SK-N-SH (cell line): ENCODE measurements at regions not wholly inside any gene's neighbourhood (a gene's known extent, or its start where the extent isn't known, plus 50 kb on each side); places are given as distances from the start of the nearest gene placed in this dataset.

Experiments used
- CTCF ChIA-PET: fragments of 300-600, 350-600 bp; formaldehyde crosslinking; extraction: SDS; loops from one replicate; lab custom pipeline; 2021; lab: Yijun Ruan, JAX
- POLR2A ChIA-PET: fragments of 350-600 bp; sonication (Branson Sonifier 250); formaldehyde crosslinking; extraction: SDS; loops from one replicate; lab custom pipeline; 2020; ENCODE audit warnings: antibody characterized with exemption, inconsistent platforms; lab: Yijun Ruan, JAX
- DNase-seq: peaks from one replicate; pipeline ENCODE4 v3.0.0; 2012
- H2AFZ ChIP-seq: fragments of 200-600 bp; sonication (generic); 2 replicates; pipeline ENCODE4 v1.8.1; 2016; ENCODE audit warnings: antibody characterized with exemption, mild to moderate bottlenecking, low read depth
- H3F3A ChIP-seq: fragments of 200-600 bp; sonication (generic); replicated peaks from 2 replicates; pipeline ENCODE3; 2016; ENCODE audit warnings: antibody characterized with exemption, mild to moderate bottlenecking; ENCODE audit not compliant: insufficient read depth
- H3K27ac ChIP-seq, 2 experiments: fragments of 200-500 bp in 1 of 2; fragments of 200-600 bp in 1 of 2; sonication (Bioruptor generic) in 1 of 2; sonication (generic), shearing (Covaris generic) in 1 of 2; 2 replicates each; pipeline versions ENCODE4 v1.5.1 to v1.6.1; 2014 to 2016; ENCODE audit warnings: low read depth in 2 of 2, inconsistent platforms in 1 of 2, low read length in 1 of 2, mild to moderate bottlenecking in 1 of 2, mixed read lengths in 1 of 2
- H3K27me3 ChIP-seq: fragments of 200-600 bp; sonication (generic), shearing (Covaris generic); 2 replicates; pipeline ENCODE4 v1.6.1; 2016; ENCODE audit warnings: mixed run types; ENCODE audit not compliant: insufficient read depth
- H3K36me3 ChIP-seq, 2 experiments: fragments of 200-500 bp in 1 of 2; fragments of 200-600 bp in 1 of 2; sonication (Bioruptor generic) in 1 of 2; sonication (generic) in 1 of 2; replicated peaks in 1 of 2; 2 replicates each; pipeline versions ENCODE3 to v1.5.1; 2014 to 2016; ENCODE audit warnings: low read length in 1 of 2, mild to moderate bottlenecking in 1 of 2; ENCODE audit not compliant: insufficient read depth in 2 of 2, control insufficient read depth in 1 of 2
- H3K4me1 ChIP-seq, 2 experiments: fragments of 200-500 bp in 1 of 2; fragments of 200-600 bp in 1 of 2; sonication (Bioruptor generic) in 1 of 2; sonication (generic), shearing (Covaris generic) in 1 of 2; 2 replicates each; pipeline versions ENCODE4 v1.5.1 to v1.6.1; 2014 to 2016; ENCODE audit warnings: low read depth in 1 of 2, low read length in 1 of 2, mixed run types in 1 of 2; ENCODE audit not compliant: insufficient read depth in 2 of 2, control insufficient read depth in 1 of 2
- H3K4me2 ChIP-seq: fragments of 200-600 bp; sonication (generic), shearing (Covaris generic); 2 replicates; pipeline ENCODE4 v1.6.1; 2017; ENCODE audit warnings: mixed run types
- H3K4me3 ChIP-seq, 2 experiments: fragments of 200-500 bp in 1 of 2; fragments of 200-600 bp in 1 of 2; sonication (Bioruptor generic) in 1 of 2; sonication (generic), shearing (Covaris generic) in 1 of 2; 2 replicates each; pipeline versions ENCODE4 v1.5.1 to v1.8.1; 2014 to 2016; ENCODE audit warnings: low read depth in 2 of 2, inconsistent platforms in 1 of 2, low read length in 1 of 2, mild to moderate bottlenecking in 1 of 2, mixed read lengths in 1 of 2, moderate library complexity in 1 of 2
- H3K79me2 ChIP-seq: fragments of 200-600 bp; sonication (generic); 2 replicates; pipeline ENCODE4 v1.8.1; 2017; ENCODE audit warnings: mild to moderate bottlenecking; ENCODE audit not compliant: insufficient read depth
- H3K9ac ChIP-seq: fragments of 200-600 bp; sonication (generic); 2 replicates; pipeline ENCODE4 v1.6.1; 2017; ENCODE audit warnings: mixed run types
- H3K9me2 ChIP-seq: fragments of 200-600 bp; sonication (generic); 2 replicates; pipeline ENCODE4 v1.6.1; 2017; ENCODE audit warnings: mixed run types
- H3K9me3 ChIP-seq: fragments of 200-600 bp; sonication (generic); 2 replicates; pipeline ENCODE4 v1.6.1; 2017; ENCODE audit warnings: mixed run types, mild to moderate bottlenecking, moderate library complexity
- H4K20me1 ChIP-seq: fragments of 200-600 bp; sonication (generic); 2 replicates; pipeline ENCODE4 v1.6.1; 2017; ENCODE audit warnings: mild to moderate bottlenecking, mixed run types; ENCODE audit not compliant: insufficient read depth
- EP300 ChIP-seq, 2 experiments: IDR thresholded peaks; 2 replicates each; pipeline versions ENCODE4 v1.4.0 to v1.6.1; 2012; ENCODE audit warnings: borderline replicate concordance in 1 of 2, low read depth in 1 of 2, low read length in 1 of 2
- FOSL2 ChIP-seq: IDR thresholded peaks from 2 replicates; pipeline ENCODE4 v1.4.0; 2012; ENCODE audit warnings: low read depth, mild to moderate bottlenecking, moderate library complexity, borderline replicate concordance
- FOXM1 ChIP-seq: IDR thresholded peaks from 2 replicates; pipeline ENCODE4 v1.4.0; 2012; ENCODE audit warnings: low read depth, mild to moderate bottlenecking
- GABPA ChIP-seq: IDR thresholded peaks from 2 replicates; pipeline ENCODE4 v1.4.0; 2012; ENCODE audit warnings: low read depth, mild to moderate bottlenecking
- GATA2 ChIP-seq: sonication (generic); formaldehyde crosslinking; IDR thresholded peaks from 2 replicates; pipeline ENCODE4 v1.5.0; 2020; ENCODE audit warnings: mild to moderate bottlenecking, missing genetic modification reagents
- JUND ChIP-seq: IDR thresholded peaks from 2 replicates; pipeline ENCODE4 v1.4.0; 2012
- MEF2A ChIP-seq: IDR thresholded peaks from 2 replicates; pipeline ENCODE4 v1.4.0; 2012; ENCODE audit warnings: low read depth, borderline replicate concordance
- MXI1 ChIP-seq: IDR thresholded peaks from 2 replicates; pipeline ENCODE4 v1.6.1; 2012; ENCODE audit warnings: mild to moderate bottlenecking, low read depth, low read length, improper control_type of control experiment
- NFIC ChIP-seq: IDR thresholded peaks from 2 replicates; pipeline ENCODE4 v1.4.0; 2012; ENCODE audit warnings: borderline replicate concordance
- POLR2AphosphoS5 ChIP-seq: IDR thresholded peaks from 2 replicates; pipeline ENCODE4 v1.6.1; 2012; ENCODE audit warnings: low read depth, low read length
- RFX5 ChIP-seq: IDR thresholded peaks from 2 replicates; pipeline ENCODE4 v1.6.1; 2012; ENCODE audit warnings: mild to moderate bottlenecking, improper control_type of control experiment, low read length
- SIN3A ChIP-seq: IDR thresholded peaks from 2 replicates; pipeline ENCODE4 v1.6.1; 2012; ENCODE audit warnings: low read depth, mild to moderate bottlenecking, low read length, moderate library complexity, borderline replicate concordance
- TAF1 ChIP-seq: IDR thresholded peaks from 2 replicates; pipeline ENCODE4 v1.6.1; 2012; ENCODE audit warnings: low read depth, mild to moderate bottlenecking, low read length, moderate library complexity, borderline replicate concordance
- TEAD4 ChIP-seq: IDR thresholded peaks from 2 replicates; pipeline ENCODE4 v1.4.0; 2012; ENCODE audit warnings: mild to moderate bottlenecking, borderline replicate concordance; ENCODE audit not compliant: insufficient read depth
- WGBS: methylation state at CpG from one replicate; pipeline ENCODE4 v1.1.6; 2017; ENCODE audit warnings: low lambda C conversion rate; 5-methylcytosine and 5-hydroxymethylcytosine counted together
- TF ChIP-seq, protein P1 (sequence below): fragments of 200-600 bp; sonication (generic); IDR thresholded peaks from 2 replicates; pipeline ENCODE4 v1.6.1; 2017; ENCODE audit warnings: antibody characterized with exemption, mild to moderate bottlenecking, moderate library complexity
- TF ChIP-seq, protein P2 (sequence below): IDR thresholded peaks from 2 replicates; pipeline ENCODE4 v1.4.0; 2012; ENCODE audit warnings: low read depth, borderline replicate concordance
- TF ChIP-seq, protein P3 (sequence below): IDR thresholded peaks from 2 replicates; pipeline ENCODE4 v1.4.0; 2012; ENCODE audit warnings: low read depth, borderline replicate concordance
- TF ChIP-seq, protein P4 (sequence below): IDR thresholded peaks from 2 replicates; pipeline ENCODE4 v1.6.1; 2012; ENCODE audit warnings: mild to moderate bottlenecking, low read depth, low read length, moderate library complexity

DNA sequence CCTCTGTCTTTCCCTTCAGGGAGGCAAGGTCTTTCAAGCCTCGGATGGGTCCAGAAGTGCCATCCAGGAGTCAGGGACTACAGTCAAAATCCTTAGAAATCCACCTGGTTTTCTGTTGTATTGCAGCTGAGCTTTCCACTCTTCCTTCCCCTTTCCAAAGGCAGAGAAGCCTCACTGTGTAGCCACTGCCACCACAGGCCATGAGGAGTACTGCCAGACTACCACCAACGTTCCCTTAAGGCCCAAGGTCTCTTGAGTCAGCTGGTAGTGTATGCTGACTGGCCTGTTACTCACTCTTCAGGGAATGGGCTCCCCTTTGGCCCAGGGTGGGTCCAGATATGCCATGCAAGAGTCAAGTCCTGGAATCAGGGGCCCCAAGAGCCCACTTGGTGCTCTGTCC, 1454.1 kb downstream of the PCDH19 start:
- ChIA-PET CTCF (no interaction called here), POLR2A (no interaction called here)
- H3K36me3 ChIP-seq = no peaks in the 10 kb centered on the region
- no peak overlapping the region for H3K27ac ChIP-seq
- DNase-seq = no peak
- no peaks in the 10 kb centered on the region for H4K20me1 ChIP-seq
- TF ChIP-seq EP300 (IDR thresholded peaks at IDR 0.05; ENCODE audit: borderline replicate concordance in 1 of 2, low read depth in 1 of 2, low read length in 1 of 2) = no peak
- no peak for TF ChIP-seq TEAD4
- TF ChIP-seq NFIC = no peak
- no peak for TF ChIP-seq MEF2A
- no peak for TF ChIP-seq SIN3A
- TF ChIP-seq, protein P1, sequence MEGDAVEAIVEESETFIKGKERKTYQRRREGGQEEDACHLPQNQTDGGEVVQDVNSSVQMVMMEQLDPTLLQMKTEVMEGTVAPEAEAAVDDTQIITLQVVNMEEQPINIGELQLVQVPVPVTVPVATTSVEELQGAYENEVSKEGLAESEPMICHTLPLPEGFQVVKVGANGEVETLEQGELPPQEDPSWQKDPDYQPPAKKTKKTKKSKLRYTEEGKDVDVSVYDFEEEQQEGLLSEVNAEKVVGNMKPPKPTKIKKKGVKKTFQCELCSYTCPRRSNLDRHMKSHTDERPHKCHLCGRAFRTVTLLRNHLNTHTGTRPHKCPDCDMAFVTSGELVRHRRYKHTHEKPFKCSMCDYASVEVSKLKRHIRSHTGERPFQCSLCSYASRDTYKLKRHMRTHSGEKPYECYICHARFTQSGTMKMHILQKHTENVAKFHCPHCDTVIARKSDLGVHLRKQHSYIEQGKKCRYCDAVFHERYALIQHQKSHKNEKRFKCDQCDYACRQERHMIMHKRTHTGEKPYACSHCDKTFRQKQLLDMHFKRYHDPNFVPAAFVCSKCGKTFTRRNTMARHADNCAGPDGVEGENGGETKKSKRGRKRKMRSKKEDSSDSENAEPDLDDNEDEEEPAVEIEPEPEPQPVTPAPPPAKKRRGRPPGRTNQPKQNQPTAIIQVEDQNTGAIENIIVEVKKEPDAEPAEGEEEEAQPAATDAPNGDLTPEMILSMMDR = no peak
- no peak for TF ChIP-seq GABPA
- TF ChIP-seq, protein P2, sequence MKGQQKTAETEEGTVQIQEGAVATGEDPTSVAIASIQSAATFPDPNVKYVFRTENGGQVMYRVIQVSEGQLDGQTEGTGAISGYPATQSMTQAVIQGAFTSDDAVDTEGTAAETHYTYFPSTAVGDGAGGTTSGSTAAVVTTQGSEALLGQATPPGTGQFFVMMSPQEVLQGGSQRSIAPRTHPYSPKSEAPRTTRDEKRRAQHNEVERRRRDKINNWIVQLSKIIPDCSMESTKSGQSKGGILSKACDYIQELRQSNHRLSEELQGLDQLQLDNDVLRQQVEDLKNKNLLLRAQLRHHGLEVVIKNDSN = no peak
- no peak for TF ChIP-seq TAF1
- TF ChIP-seq, protein P3, sequence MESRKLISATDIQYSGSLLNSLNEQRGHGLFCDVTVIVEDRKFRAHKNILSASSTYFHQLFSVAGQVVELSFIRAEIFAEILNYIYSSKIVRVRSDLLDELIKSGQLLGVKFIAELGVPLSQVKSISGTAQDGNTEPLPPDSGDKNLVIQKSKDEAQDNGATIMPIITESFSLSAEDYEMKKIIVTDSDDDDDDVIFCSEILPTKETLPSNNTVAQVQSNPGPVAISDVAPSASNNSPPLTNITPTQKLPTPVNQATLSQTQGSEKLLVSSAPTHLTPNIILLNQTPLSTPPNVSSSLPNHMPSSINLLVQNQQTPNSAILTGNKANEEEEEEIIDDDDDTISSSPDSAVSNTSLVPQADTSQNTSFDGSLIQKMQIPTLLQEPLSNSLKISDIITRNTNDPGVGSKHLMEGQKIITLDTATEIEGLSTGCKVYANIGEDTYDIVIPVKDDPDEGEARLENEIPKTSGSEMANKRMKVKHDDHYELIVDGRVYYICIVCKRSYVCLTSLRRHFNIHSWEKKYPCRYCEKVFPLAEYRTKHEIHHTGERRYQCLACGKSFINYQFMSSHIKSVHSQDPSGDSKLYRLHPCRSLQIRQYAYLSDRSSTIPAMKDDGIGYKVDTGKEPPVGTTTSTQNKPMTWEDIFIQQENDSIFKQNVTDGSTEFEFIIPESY = no peak
- no peak for TF ChIP-seq POLR2AphosphoS5
- no peak for TF ChIP-seq JUND
- 7% methylated on average over 2 of the region's 2 CpGs for WGBS
- no peak overlapping the region for H3K4me2 ChIP-seq
- H2AFZ ChIP-seq = no peak overlapping the region
- H3K4me3 ChIP-seq = no peak overlapping the region
- no peaks in the 10 kb centered on the region for H3K9me2 ChIP-seq
- H3K27me3 ChIP-seq = no peaks in the 10 kb centered on the region
- no peaks in the 10 kb centered on the region for H3K79me2 ChIP-seq
- H3K9me3 ChIP-seq = 0 out of 2 replicates have a peak, but pooled peaks cover 14% of the 10 kb centered on the region
- no peaks in the 10 kb centered on the region for H3K4me1 ChIP-seq
- H3K9ac ChIP-seq = no peak overlapping the region
- no peaks in the 10 kb centered on the region for H3F3A ChIP-seq

DNA sequence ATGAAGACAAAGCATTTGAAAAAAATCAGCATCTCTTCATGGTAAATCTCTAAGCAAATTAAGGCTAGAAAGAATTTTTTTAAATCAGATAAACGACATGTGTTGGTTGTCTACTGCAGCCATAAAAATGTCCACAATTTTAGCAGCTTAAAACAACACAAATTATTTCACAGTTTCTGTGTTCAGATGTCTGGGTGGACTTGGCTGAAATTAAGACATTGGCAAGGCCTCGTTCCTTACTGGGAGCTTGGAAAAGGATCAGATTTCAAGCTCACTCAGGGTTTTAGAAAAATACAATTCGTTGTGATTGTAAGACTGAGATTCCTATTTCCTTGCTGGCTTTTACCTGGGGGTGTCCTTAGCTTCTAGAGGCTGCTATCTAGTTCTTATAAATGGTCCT, 1470.6 kb downstream of the PCDH19 start:
- TF ChIP-seq, protein P2 = no peak
- no peak for TF ChIP-seq TAF1
- TF ChIP-seq RFX5 = no peak
- TF ChIP-seq MEF2A = no peak
- no peak for TF ChIP-seq POLR2AphosphoS5
- no peak for TF ChIP-seq GATA2
- TF ChIP-seq FOXM1 = no peak
- no peak for TF ChIP-seq FOSL2
- TF ChIP-seq, protein P4, sequence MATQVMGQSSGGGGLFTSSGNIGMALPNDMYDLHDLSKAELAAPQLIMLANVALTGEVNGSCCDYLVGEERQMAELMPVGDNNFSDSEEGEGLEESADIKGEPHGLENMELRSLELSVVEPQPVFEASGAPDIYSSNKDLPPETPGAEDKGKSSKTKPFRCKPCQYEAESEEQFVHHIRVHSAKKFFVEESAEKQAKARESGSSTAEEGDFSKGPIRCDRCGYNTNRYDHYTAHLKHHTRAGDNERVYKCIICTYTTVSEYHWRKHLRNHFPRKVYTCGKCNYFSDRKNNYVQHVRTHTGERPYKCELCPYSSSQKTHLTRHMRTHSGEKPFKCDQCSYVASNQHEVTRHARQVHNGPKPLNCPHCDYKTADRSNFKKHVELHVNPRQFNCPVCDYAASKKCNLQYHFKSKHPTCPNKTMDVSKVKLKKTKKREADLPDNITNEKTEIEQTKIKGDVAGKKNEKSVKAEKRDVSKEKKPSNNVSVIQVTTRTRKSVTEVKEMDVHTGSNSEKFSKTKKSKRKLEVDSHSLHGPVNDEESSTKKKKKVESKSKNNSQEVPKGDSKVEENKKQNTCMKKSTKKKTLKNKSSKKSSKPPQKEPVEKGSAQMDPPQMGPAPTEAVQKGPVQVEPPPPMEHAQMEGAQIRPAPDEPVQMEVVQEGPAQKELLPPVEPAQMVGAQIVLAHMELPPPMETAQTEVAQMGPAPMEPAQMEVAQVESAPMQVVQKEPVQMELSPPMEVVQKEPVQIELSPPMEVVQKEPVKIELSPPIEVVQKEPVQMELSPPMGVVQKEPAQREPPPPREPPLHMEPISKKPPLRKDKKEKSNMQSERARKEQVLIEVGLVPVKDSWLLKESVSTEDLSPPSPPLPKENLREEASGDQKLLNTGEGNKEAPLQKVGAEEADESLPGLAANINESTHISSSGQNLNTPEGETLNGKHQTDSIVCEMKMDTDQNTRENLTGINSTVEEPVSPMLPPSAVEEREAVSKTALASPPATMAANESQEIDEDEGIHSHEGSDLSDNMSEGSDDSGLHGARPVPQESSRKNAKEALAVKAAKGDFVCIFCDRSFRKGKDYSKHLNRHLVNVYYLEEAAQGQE = no peak
- TF ChIP-seq SIN3A = no peak
- TF ChIP-seq MXI1 = no peak
- Histone ChIP-seq H3K4me3 (no peak overlapping the region), H3K4me2 (no peak overlapping the region), H3K9me2 (no peaks in the 10 kb centered on the region), H3K36me3 (no peaks in the 10 kb centered on the region), H4K20me1 (no peaks in the 10 kb centered on the region), H3K9ac (no peak overlapping the region), H3K79me2 (no peaks in the 10 kb centered on the region), H3K27ac (no peak overlapping the region), H2AFZ (no peak overlapping the region), H3K4me1 (no peaks in the 10 kb centered on the region), H3K27me3 (no peaks in the 10 kb centered on the region; the same call in 1 of the 2 replicates), H3F3A (no peaks in the 10 kb centered on the region), H3K9me3 (no peaks in the 10 kb centered on the region)
- DNase-seq = no peak
- WGBS = 0% methylated on average over 3 of the region's 3 CpGs
- CTCF ChIA-PET = no interaction called here
- POLR2A ChIA-PET = no interaction called here
